ENCODE measurements at regions not wholly inside any gene's neighbourhood (a gene's known extent, or its start where the extent isn't known, plus 50 kb on each side); places are given as distances from the start of the nearest gene placed in this dataset.
A peak's percentile ranks its signal among the peaks of the same experiment; 100 is the strongest.

DNA sequence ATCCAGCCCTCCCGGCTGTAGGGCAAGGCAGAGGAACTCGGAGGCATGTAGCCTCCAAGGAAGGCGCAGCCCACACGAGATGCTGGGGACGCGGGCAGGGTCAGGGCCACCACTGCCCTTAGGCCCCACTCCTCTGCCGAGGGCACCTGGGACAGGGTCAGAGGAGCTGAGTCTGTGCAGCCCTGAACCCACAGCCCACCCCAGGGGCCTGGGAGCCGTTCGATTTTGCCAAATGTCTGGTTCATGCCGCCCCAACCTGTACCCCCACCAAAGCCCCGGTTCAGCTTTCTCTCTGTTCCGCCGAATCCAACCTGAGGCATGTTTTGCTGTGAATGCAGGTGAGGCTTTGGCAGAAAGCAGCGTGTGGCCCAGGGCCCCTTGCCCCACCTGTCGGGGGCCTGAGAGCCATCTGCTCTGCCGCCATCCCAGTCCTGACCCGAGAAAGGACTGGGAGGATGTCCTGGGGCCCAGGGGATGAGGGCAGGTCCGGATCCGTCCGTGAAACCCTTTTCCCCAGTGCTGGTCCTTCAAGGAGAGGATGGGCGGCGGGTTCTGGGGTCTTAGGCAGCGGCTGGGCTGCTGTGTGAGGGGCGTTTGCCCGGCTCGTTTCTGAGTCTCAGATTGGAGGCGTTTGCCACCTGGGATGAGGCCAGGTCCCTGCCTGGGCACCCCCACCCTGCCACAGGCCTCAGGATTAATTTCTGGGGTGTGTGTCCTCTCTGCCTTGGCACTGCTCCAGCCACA is 79.3 kb upstream of the GATA5 start:
- DNase-seq = no peak
- peak overlapping the region; percentile 73 for H3K27ac ChIP-seq (ENCODE audit: low read length)
- intact Hi-C loops (cut with DNase I) = no loop called here
- ATAC-seq = no peak
- 70% methylated on average over 27 of the region's 27 CpGs for WGBS
- H3K27me3 ChIP-seq (ENCODE audit: control insufficient read depth, insufficient read depth) = no peaks in the 10 kb centered on the region
- H3K4me1 ChIP-seq (ENCODE audit: control insufficient read depth, insufficient read depth, low read length) = no peaks in the 10 kb centered on the region
- H3K9me3 ChIP-seq (ENCODE audit: control insufficient read depth, low read length) = no peaks in the 10 kb centered on the region
- H3K4me3 ChIP-seq (ENCODE audit: low read length) = peak overlapping the region; percentile 64

DNA sequence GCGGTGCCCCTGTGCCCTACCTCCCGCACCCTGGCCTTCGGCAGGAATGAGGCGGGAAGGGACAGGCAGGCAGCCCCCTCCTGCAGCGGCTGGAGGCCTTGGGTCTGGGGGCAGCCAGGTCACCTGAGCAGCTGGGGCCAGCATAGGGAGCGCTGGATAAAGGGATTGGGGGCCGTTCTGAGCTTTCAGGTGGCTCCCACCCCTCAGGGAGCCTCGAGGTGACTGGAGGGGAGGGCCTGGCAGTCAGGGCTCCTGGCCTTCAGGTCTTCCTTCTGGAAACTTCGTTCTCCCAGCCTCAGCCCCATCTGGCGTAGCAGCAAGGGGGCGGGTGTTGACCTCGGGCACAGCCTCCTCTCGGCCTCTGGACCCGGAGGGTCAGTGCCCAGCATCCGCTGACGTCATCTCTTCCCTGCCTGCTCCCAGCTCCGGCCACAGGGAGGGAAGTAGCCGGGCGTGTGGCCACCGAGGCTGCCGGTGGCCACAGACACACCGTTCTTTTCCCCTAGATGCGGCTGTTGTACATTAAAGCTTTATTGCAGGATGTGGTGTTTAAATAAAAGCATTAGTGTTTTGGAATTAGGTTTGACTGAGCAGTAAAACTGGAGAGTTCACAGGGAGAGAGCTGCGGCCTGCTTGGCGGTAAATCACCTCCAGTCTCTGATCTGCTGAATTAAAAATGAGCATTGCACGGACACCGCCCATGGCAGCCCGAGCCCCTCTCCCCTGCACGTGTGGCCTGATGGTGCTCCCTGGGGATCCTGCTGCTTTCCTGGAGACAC is 80.0 kb upstream of the GATA5 start:
- intact Hi-C loops (cut with DNase I) = no loop called here
- no peak overlapping the region for H3K4me3 ChIP-seq (ENCODE audit: low read length)
- DNase-seq (peak in 1 of 3 donors; percentile 71), ATAC-seq (no peak)
- no peaks in the 10 kb centered on the region for H3K4me1 ChIP-seq (ENCODE audit: control insufficient read depth, insufficient read depth, low read length)
- H3K9me3 ChIP-seq (ENCODE audit: control insufficient read depth, low read length) = no peaks in the 10 kb centered on the region
- 57% methylated on average over 29 of the region's 29 CpGs for WGBS
- H3K27ac ChIP-seq (ENCODE audit: low read length) = peak overlapping the region; percentile 73
- H3K27me3 ChIP-seq (ENCODE audit: control insufficient read depth, insufficient read depth) = no peaks in the 10 kb centered on the region

DNA sequence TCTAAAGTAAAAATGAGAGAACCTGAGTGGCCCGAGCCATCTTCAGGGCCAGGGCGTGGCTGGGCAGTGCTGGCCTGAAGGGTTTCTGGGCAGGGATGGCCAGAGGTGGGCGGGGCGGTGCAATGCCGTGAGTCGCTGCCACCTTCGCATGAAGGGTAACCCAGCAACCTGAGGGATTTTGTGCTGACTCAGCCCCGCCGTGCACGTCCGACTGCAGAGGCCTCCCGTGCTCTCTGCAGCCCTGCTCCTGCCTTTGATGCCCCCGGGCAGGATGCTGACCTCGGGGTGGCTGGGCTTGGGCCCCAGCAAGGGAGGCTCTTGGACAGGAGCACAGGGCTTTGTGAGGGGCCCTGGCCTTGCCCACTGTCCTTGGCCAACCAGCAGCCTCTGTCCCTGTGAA is 81.7 kb upstream of the GATA5 start:
- intact Hi-C loops (cut with DNase I) = no loop called here
- H3K9me3 ChIP-seq (ENCODE audit: control insufficient read depth, low read length) = no peaks in the 10 kb centered on the region
- ATAC-seq (no peak), DNase-seq (no peak)
- no peaks in the 10 kb centered on the region for H3K27me3 ChIP-seq (ENCODE audit: control insufficient read depth, insufficient read depth)
- 49% methylated on average over 14 of the region's 14 CpGs for WGBS
- H3K4me1 ChIP-seq (ENCODE audit: control insufficient read depth, insufficient read depth, low read length) = no peaks in the 10 kb centered on the region
- H3K4me3 ChIP-seq (ENCODE audit: low read length) = no peak overlapping the region
- H3K27ac ChIP-seq (ENCODE audit: low read length) = peak overlapping the region; percentile 89

DNA sequence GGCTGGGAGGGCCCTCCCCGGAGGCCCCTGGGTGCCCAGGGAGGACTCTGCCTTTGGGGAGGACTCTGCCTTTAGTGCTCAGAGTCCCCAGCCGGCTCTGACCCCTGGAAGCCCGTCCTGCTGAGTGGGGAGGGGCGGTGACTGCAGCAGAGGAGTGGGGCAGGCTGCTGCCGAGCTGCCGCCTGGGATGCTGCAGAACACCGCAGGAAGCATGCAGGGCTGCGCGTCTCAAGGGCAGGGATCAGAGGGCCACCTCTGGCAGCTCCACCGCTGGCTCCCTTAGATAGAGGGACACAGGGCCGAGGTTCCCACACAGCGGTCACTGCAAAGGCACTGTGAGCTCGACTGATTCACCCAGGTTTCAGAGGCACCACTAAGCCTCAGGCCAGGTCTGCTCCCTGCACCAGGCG is 82.2 kb upstream of the GATA5 start:
- no peaks in the 10 kb centered on the region for H3K27me3 ChIP-seq (ENCODE audit: control insufficient read depth, insufficient read depth)
- H3K27ac ChIP-seq (ENCODE audit: low read length) = peak overlapping the region; percentile 89
- DNase-seq (no peak), ATAC-seq (peak; percentile 9 to 16)
- intact Hi-C loops (cut with DNase I) = no loop called here
- no peak overlapping the region for H3K4me3 ChIP-seq (ENCODE audit: low read length)
- H3K9me3 ChIP-seq (ENCODE audit: control insufficient read depth, low read length) = no peaks in the 10 kb centered on the region
- 52% methylated on average over 14 of the region's 14 CpGs for WGBS
- H3K4me1 ChIP-seq (ENCODE audit: control insufficient read depth, insufficient read depth, low read length) = no peaks in the 10 kb centered on the region

DNA sequence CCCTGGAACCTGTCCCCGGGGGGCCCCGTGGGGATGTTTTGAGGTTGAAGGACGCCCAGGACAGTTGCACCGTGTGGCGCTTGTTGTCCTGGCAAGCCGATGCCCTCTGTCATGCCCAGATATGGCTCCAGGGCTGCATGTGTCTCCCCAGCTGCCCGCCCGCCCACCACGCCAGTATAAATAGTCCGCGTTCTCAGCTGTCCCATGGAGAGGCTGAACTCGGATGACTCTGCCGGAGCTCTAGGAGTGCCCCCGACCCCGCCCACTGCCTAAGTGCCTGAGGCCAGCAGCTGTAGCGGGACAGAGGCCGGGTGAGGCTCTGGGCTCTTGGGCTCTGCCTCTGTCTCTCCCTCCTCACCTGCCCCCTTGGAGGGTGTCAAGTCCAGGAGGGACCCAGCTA is 83.0 kb upstream of the GATA5 start:
- Histone ChIP-seq H3K4me1 (ENCODE audit: control insufficient read depth, insufficient read depth, low read length) (no peaks in the 10 kb centered on the region), H3K27ac (ENCODE audit: low read length) (peak overlapping the region; percentile 89), H3K4me3 (ENCODE audit: low read length) (no peak overlapping the region), H3K27me3 (ENCODE audit: control insufficient read depth, insufficient read depth) (no peaks in the 10 kb centered on the region), H3K9me3 (ENCODE audit: control insufficient read depth, low read length) (no peaks in the 10 kb centered on the region)
- intact Hi-C loops (cut with DNase I) = no loop called here
- peak; percentile 54 to 61 for ATAC-seq
- DNase-seq = peak; percentile 53 to 89 (median 86)
- WGBS = 57% methylated on average over 17 of the region's 17 CpGs

DNA sequence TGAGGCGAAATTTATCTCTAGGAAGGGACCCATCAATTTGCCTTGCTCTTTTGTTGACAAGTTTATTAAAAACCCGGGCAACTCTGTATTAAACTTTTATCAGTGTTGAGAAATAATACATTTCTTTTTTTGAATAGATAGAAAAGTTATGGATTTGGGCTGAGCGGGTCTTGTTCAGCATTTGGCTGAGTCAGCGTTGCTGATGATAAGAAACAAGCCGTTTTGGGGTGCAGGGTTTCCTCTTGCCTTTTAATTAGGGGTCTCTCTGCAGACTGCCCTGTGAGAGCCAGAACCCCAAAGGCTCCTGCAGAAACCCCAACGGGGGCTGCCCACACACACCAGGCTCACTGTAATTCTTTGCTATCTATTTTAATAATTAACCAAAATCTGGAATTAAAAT is 82.1 kb upstream of the SLCO4A1 start:
- intact Hi-C loops (cut with DNase I) = no loop called here
- DNase-seq (no peak), ATAC-seq (no peak)
- 31% methylated on average over 6 of the region's 6 CpGs for WGBS
- no peaks in the 10 kb centered on the region for H3K4me1 ChIP-seq (ENCODE audit: control insufficient read depth, insufficient read depth, low read length)
- H3K4me3 ChIP-seq (ENCODE audit: low read length) = no peak overlapping the region
- H3K9me3 ChIP-seq (ENCODE audit: control insufficient read depth, low read length) = no peaks in the 10 kb centered on the region
- H3K27ac ChIP-seq (ENCODE audit: low read length) = no peak overlapping the region
- no peaks in the 10 kb centered on the region for H3K27me3 ChIP-seq (ENCODE audit: control insufficient read depth, insufficient read depth)

DNA sequence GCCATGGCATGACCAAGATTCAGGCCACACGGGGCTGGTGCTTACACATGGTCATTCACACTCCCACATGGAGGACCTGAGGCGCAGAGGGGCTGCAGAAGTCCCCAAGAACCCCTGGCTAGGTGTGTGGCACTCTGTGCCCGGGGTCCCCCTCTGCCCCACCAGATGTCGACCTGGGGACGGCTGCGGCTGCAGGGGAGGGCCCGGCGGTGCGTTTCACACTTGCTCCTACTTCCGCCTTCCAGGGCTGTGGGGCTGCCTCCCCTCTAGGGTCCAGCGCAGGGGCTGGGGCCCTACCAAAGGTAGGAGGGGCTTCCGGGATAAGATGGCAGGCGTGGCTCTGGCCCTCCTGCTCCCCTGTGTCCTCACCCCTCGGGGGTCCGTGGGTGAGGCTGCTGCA is 81.1 kb upstream of the SLCO4A1 start:
- H3K27ac ChIP-seq (ENCODE audit: low read length) = peak overlapping the region; percentile 52
- H3K4me1 ChIP-seq (ENCODE audit: control insufficient read depth, insufficient read depth, low read length) = no peaks in the 10 kb centered on the region
- no peaks in the 10 kb centered on the region for H3K27me3 ChIP-seq (ENCODE audit: control insufficient read depth, insufficient read depth)
- peak in 1 of 3 donors; percentile 36 for DNase-seq
- intact Hi-C loops (cut with DNase I) = no loop called here
- ATAC-seq = no peak
- H3K9me3 ChIP-seq (ENCODE audit: control insufficient read depth, low read length) = no peaks in the 10 kb centered on the region
- 39% methylated on average over 15 of the region's 15 CpGs for whole genome bisulfite sequencing
- no peak overlapping the region for H3K4me3 ChIP-seq (ENCODE audit: low read length)

DNA sequence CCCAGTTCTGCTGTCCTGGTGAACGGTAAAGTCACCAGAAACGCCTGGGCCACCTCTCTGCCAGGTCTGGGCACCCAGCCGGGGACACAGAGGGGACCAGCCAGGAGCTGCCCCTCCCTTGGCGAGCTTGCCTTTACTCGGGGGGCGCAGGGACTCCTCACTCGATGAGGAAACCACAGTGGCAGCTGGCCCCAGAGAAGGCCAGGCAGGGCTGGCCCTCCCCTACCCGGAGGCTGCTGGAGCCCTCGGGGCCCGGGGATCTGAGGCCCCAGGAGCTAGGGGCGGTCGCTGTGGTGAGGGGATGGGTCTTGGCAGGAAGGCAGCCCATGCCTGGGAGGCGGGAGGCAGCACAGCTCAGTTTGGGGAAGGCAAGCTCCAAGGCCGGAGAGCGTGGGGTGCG is 80.4 kb upstream of the SLCO4A1 start:
- no peak for ATAC-seq
- Histone ChIP-seq H3K27me3 (ENCODE audit: control insufficient read depth, insufficient read depth) (no peaks in the 10 kb centered on the region), H3K4me1 (ENCODE audit: control insufficient read depth, insufficient read depth, low read length) (no peaks in the 10 kb centered on the region), H3K4me3 (ENCODE audit: low read length) (no peak overlapping the region), H3K9me3 (ENCODE audit: control insufficient read depth, low read length) (no peaks in the 10 kb centered on the region), H3K27ac (ENCODE audit: low read length) (peak overlapping the region; percentile 52)
- intact Hi-C loops (cut with DNase I) = no loop called here
- peak in 1 of 3 donors; percentile 25 for DNase-seq
- WGBS = 25% methylated on average over 16 of the region's 16 CpGs

DNA sequence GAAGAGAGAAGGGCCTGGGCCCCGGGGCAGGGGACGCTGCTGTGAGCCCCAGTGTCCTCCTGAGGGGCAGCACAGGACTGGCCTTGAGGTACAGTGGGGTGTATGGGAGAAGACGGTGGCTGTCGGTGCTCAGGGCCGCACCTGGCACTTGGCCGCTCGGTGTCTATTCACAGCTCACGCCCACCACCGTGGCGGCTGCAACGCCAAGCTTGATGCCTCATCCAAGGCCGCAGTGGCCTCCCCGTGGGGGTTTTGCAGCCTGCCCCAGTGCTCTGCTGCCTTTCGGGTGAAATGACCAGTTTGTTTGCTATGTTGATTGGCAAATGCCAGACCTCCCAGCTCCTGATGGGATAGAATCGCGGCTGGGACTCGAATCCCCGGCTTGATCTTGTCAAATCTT is 79.5 kb upstream of the SLCO4A1 start:
- no peaks in the 10 kb centered on the region for H3K4me1 ChIP-seq (ENCODE audit: control insufficient read depth, insufficient read depth, low read length)
- intact Hi-C loops (cut with DNase I) = no loop called here
- ATAC-seq (no peak), DNase-seq (peak in 1 of 3 donors; percentile 50)
- WGBS = 59% methylated on average over 18 of the region's 18 CpGs
- no peaks in the 10 kb centered on the region for H3K9me3 ChIP-seq (ENCODE audit: control insufficient read depth, low read length)
- H3K4me3 ChIP-seq (ENCODE audit: low read length) = no peak overlapping the region
- H3K27me3 ChIP-seq (ENCODE audit: control insufficient read depth, insufficient read depth) = no peaks in the 10 kb centered on the region
- peak overlapping the region; percentile 6 for H3K27ac ChIP-seq (ENCODE audit: low read length)

DNA sequence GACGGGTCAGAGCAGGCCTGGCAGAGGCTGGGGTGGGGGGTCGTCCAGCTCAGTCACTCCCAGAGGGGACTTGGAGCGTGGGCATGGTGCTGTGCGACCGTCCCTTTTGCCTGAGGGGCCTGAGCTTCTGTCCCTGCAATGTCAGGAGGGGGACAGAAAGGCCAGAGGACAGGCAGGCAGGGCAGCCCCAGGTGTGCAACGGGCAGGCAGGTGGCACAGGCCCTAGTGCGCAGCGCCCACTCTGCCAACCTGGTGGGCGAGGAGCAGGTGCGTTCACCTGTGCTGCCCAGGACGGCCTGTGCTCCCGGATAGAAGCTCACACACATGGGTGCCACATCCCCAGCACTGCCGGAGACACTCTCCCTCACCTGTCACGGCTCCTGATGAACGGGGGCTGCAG is 78.7 kb upstream of the SLCO4A1 start:
- Histone ChIP-seq H3K4me3 (ENCODE audit: low read length) (no peak overlapping the region), H3K27me3 (ENCODE audit: control insufficient read depth, insufficient read depth) (no peaks in the 10 kb centered on the region), H3K9me3 (ENCODE audit: control insufficient read depth, low read length) (no peaks in the 10 kb centered on the region), H3K4me1 (ENCODE audit: control insufficient read depth, insufficient read depth, low read length) (no peaks in the 10 kb centered on the region), H3K27ac (ENCODE audit: low read length) (peak overlapping the region; percentile 1)
- 63% methylated on average over 15 of the region's 15 CpGs for WGBS
- intact Hi-C loops (cut with DNase I) = no loop called here
- no peak for ATAC-seq
- peak in 1 of 3 donors; percentile 43 for DNase-seq

DNA sequence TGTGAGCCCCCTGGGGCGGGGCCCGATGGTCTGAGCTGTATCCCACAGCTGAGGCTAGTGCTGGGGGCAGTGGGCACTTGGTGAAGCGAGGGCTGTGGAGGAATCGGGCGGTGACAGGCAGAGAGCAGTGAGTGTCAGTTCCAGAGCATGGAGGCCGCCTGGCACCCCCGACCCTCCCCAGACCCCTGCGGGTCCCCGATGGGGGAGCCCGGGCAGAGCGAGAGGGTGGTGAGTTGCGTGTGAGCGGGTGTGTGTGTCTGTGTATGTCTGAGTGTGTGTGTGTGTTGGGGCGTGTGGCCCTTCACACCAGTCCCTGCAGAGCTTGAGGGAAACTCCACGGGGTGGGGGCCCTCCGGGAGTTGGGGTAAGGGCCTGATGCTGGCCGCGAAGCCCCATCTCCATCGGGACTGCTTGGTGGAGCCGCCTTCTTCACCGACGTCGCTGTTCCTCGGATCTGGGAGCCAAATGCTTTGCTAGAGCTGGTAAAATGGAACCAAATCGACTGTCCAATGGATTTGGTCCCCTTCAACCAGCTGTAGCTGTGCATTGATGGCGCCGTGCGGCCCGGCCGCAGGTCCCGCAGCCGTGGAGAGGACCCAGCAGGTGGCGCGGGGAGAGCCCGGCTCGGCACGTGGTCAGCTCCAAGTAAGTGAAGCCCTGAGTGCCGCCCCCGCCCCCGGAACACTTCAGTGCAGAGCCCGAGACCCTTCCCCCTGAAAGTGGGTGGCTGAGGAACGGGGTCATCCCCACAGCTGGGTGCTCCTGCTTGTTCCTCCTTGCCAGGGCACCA is 77.7 kb upstream of the SLCO4A1 start:
- H3K27me3 ChIP-seq (ENCODE audit: control insufficient read depth, insufficient read depth) = no peaks in the 10 kb centered on the region
- no peak overlapping the region for H3K4me3 ChIP-seq (ENCODE audit: low read length)
- intact Hi-C loops (cut with DNase I) = no loop called here
- 78% methylated on average over 42 of the region's 42 CpGs for WGBS
- DNase-seq (peak in 1 of 3 donors; percentile 43), ATAC-seq (no peak)
- H3K4me1 ChIP-seq (ENCODE audit: control insufficient read depth, insufficient read depth, low read length) = no peaks in the 10 kb centered on the region
- peak overlapping the region; percentile 7 for H3K27ac ChIP-seq (ENCODE audit: low read length)
- H3K9me3 ChIP-seq (ENCODE audit: control insufficient read depth, low read length) = no peaks in the 10 kb centered on the region

Measured in right cardiac atrium (tissue), 5 donors.